Activated CD8-positive, alpha-beta T cell treated with anti-CD3 and anti-CD28 coated beads for 36 hours (primary cell): ENCODE measurements at regions not wholly inside any gene's neighbourhood (a gene's known extent, or its start where the extent isn't known, plus 50 kb on each side); places are given as distances from the start of the nearest gene placed in this dataset.

Experiments
- ATAC-seq: fragments of 200-7000 bp; cut with Tn5 transposase; one replicate; pipeline ENCODE4 v1.10.0; 2021; ENCODE audit warnings: mild to moderate bottlenecking, moderate library complexity
- CTCF ChIA-PET: fragments of 350-600 bp; sonication (Branson Sonifier 250); formaldehyde crosslinking; loops from one replicate; lab custom pipeline; 2021; ENCODE audit warnings: antibody characterized with exemption; lab: Charles Lee
- POLR2A ChIA-PET: fragments of 350-600 bp; sonication (Branson Sonifier 250); formaldehyde crosslinking; loops from one replicate; lab custom pipeline; 2021; ENCODE audit warnings: antibody characterized with exemption; lab: Charles Lee
- DNase-seq: peaks from one replicate; pipeline ENCODE4 v3.0.0-alpha.2; 2020
- H3K27ac Mint-ChIP-seq: one replicate; pipeline ENCODE4 v1.8.0; 2021; ENCODE audit warnings: mild to moderate bottlenecking, mixed read lengths
- H3K27me3 Mint-ChIP-seq: one replicate; pipeline ENCODE4 v1.8.0; 2021; ENCODE audit warnings: mixed read lengths
- H3K36me3 Mint-ChIP-seq: one replicate; pipeline ENCODE4 v1.8.0; 2021; ENCODE audit warnings: low read depth, mixed read lengths
- H3K4me1 Mint-ChIP-seq: one replicate; pipeline ENCODE4 v1.8.0; 2021; ENCODE audit warnings: low read depth, mixed read lengths
- H3K4me3 Mint-ChIP-seq: one replicate; pipeline ENCODE4 v1.8.0; 2021; ENCODE audit warnings: mild to moderate bottlenecking, moderate library complexity, mixed read lengths
- H3K9me3 Mint-ChIP-seq: one replicate; pipeline ENCODE4 v1.8.0; 2021; ENCODE audit warnings: mixed read lengths
- intact Hi-C: fragments of 100-400 bp; cut with micrococcal nuclease; formaldehyde crosslinking; loops from one replicate; pipeline ENCODE4 v1.10.0; 2022
- TF ChIP-seq, protein P1 (sequence below): fragments of 200-600 bp; IDR thresholded peaks from one replicate; pipeline ENCODE4 v1.8.0; 2022; ENCODE audit warnings: antibody characterized with exemption, mild to moderate bottlenecking

DNA sequence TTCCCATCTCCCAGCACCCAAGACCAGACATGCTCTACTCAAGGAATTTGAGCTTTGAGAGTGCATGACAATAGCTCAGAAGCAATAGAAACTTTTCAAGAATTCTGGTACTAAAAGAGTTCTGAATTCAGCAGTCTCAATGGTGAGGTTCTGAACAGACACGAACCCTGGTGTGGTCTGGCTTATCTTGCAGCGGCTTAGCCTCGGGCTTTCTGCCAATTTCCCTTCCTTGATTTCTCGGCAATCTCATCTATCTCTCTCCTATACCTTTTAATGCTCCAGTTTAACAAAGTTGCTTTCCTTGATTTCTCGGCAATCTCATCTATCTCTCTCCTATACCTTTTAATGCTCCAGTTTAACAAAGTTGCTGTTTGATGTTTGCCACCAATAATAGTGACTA is 174.6 kb downstream of the SPRY2 start:
- intact Hi-C loops = no loop called here
- no peak overlapping the region for H3K27ac Mint-ChIP-seq
- H3K4me3 Mint-ChIP-seq = no peak overlapping the region
- TF ChIP-seq, protein P1, sequence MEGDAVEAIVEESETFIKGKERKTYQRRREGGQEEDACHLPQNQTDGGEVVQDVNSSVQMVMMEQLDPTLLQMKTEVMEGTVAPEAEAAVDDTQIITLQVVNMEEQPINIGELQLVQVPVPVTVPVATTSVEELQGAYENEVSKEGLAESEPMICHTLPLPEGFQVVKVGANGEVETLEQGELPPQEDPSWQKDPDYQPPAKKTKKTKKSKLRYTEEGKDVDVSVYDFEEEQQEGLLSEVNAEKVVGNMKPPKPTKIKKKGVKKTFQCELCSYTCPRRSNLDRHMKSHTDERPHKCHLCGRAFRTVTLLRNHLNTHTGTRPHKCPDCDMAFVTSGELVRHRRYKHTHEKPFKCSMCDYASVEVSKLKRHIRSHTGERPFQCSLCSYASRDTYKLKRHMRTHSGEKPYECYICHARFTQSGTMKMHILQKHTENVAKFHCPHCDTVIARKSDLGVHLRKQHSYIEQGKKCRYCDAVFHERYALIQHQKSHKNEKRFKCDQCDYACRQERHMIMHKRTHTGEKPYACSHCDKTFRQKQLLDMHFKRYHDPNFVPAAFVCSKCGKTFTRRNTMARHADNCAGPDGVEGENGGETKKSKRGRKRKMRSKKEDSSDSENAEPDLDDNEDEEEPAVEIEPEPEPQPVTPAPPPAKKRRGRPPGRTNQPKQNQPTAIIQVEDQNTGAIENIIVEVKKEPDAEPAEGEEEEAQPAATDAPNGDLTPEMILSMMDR = no peak
- H3K9me3 Mint-ChIP-seq = no peaks in the 10 kb centered on the region
- POLR2A ChIA-PET = no interaction called here
- peaks cover 2% of the 10 kb centered on the region for H3K4me1 Mint-ChIP-seq
- ATAC-seq (no peak), DNase-seq (no peak)
- no peaks in the 10 kb centered on the region for H3K27me3 Mint-ChIP-seq
- no peaks in the 10 kb centered on the region for H3K36me3 Mint-ChIP-seq
- CTCF ChIA-PET = no interaction called here

DNA sequence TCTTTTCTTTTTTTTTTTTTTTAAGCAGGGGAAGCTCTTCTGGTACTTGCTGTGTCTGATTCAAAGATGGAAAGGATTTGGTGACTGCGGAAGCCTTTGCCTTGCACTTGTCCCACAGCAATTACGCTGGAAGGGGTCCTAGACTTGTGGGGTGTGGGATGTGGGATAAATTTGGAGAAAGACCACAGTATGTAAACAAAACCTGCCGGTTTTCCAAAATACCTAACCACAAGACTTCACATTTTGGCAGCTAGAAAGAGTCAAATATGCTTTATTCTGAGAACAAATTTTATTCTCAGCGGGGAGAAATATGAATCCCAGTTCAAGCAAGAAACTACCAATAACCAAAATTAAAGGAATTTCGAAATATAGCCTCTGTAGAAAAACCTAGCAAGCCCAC is 176.5 kb downstream of the SPRY2 start:
- intact Hi-C loops = no loop called here
- no peak for DNase-seq
- ATAC-seq = no peak
- H3K9me3 Mint-ChIP-seq = no peaks in the 10 kb centered on the region
- peaks cover 2% of the 10 kb centered on the region for H3K4me1 Mint-ChIP-seq
- H3K27me3 Mint-ChIP-seq = no peaks in the 10 kb centered on the region
- CTCF ChIA-PET = no interaction called here
- no peak overlapping the region for H3K27ac Mint-ChIP-seq
- H3K4me3 Mint-ChIP-seq = no peak overlapping the region
- no peaks in the 10 kb centered on the region for H3K36me3 Mint-ChIP-seq
- POLR2A ChIA-PET = no interaction called here
- TF ChIP-seq, protein P1 = no peak

DNA sequence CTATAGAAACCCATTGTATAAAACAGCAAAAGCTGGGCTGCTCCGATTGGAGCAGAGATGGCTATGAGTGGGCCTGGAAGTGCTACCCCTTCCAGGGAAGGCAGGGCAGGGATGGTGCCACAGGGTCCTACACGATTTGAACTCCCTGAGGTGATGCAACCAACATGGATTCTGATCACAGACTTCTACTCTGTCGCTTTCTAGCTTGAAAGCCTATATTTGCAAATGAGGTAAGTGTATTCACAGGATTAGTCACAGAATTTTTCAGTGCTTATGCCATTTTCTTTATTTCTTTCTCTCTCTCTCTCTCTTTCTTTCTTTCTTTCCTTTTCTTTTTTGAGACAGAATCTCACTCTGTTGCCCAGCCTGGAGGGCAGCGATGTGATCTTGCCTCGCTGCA is 179.0 kb downstream of the SPRY2 start:
- TF ChIP-seq, protein P1 = no peak
- no peaks in the 10 kb centered on the region for H3K9me3 Mint-ChIP-seq
- H3K27ac Mint-ChIP-seq = no peak overlapping the region
- intact Hi-C loops = no loop called here
- no peak overlapping the region for H3K4me3 Mint-ChIP-seq
- ChIA-PET CTCF (no interaction called here), POLR2A (interaction anchor here (0.6 kb wide), 1 partner anchor 75 kb away, joined by 3 read pairs; no protein-coding TSS in a partner anchor)
- H3K4me1 Mint-ChIP-seq = peaks cover 2% of the 10 kb centered on the region
- no peaks in the 10 kb centered on the region for H3K27me3 Mint-ChIP-seq
- H3K36me3 Mint-ChIP-seq = no peaks in the 10 kb centered on the region
- no peak for ATAC-seq
- DNase-seq = no peak

DNA sequence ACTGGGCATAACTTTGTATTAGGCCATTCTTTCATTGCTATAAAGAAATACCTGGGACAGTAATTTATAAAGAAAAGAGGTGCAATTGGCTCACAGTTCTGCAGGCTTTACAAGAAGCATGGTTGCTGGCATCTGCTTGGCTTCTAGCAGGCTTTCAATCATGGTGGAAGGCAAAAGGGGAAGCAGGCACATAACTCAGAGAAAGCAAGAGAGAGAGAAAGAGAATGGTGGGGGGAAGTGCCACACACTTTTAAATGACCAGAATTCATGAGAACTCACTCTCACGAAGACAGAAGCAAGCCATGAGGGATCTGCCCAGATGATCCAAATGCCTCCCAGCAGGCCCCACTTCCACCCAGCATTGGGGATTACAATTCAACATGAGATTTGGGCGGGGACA is 179.7 kb downstream of the SPRY2 start:
- DNase-seq (no peak), ATAC-seq (no peak)
- intact Hi-C loops = no loop called here
- ChIA-PET CTCF (no interaction called here), POLR2A (interaction anchor here (0.6 kb wide), 1 partner anchor 74 kb away, joined by 3 read pairs; no protein-coding TSS in a partner anchor)
- H3K27me3 Mint-ChIP-seq = no peaks in the 10 kb centered on the region
- no peaks in the 10 kb centered on the region for H3K9me3 Mint-ChIP-seq
- peaks cover 2% of the 10 kb centered on the region for H3K4me1 Mint-ChIP-seq
- H3K36me3 Mint-ChIP-seq = no peaks in the 10 kb centered on the region
- H3K4me3 Mint-ChIP-seq = no peak overlapping the region
- no peak overlapping the region for H3K27ac Mint-ChIP-seq
- TF ChIP-seq, protein P1 = no peak

DNA sequence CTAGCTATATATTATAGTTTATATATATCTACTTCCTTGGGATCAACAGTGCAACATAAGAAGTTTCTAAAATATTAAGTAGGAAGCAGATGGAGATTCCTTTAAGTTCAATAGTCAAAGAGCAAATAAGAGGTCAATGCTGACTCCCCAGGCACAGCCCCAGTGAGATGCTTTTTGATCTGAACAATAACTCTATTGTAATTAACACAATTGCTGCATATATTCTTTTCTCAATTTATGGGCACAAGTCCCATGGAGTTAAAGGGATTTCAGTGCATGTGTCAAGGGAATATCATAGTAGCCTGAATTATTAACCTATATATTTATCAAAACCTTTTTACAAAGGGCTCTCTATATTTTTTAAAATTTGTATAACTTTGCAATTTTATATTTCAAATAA is 180.8 kb downstream of the SPRY2 start:
- no peaks in the 10 kb centered on the region for H3K36me3 Mint-ChIP-seq

More for the DNA sequence above, 180.8 kb downstream of the SPRY2 start:
- no peak overlapping the region for H3K27ac Mint-ChIP-seq
- TF ChIP-seq, protein P1 = no peak
- H3K9me3 Mint-ChIP-seq = no peaks in the 10 kb centered on the region
- H3K4me3 Mint-ChIP-seq = no peak overlapping the region
- POLR2A ChIA-PET = no interaction called here
- ATAC-seq (no peak), DNase-seq (no peak)
- no peaks in the 10 kb centered on the region for H3K27me3 Mint-ChIP-seq
- H3K4me1 Mint-ChIP-seq = peaks cover 2% of the 10 kb centered on the region
- CTCF ChIA-PET = interaction anchor here (0.6 kb wide), 1 partner anchor 110 kb away, joined by 3 read pairs; no protein-coding TSS in a partner anchor
- intact Hi-C loops = no loop called here
